CD8-positive, alpha-beta memory T cell (primary cell): ENCODE measurements at regions not wholly inside any gene's neighbourhood (a gene's known extent, or its start where the extent isn't known, plus 50 kb on each side); places are given as distances from the start of the nearest gene placed in this dataset.
A peak's percentile ranks its signal among the peaks of the same experiment; 100 is the strongest.

Source experiments
- CTCF ChIA-PET: fragments of 350-600 bp; sonication (Branson Sonifier 250); formaldehyde crosslinking; loops from one replicate; lab custom pipeline; 2021; ENCODE audit warnings: antibody characterized with exemption; lab: Charles Lee
- POLR2A ChIA-PET: fragments of 350-600 bp; sonication (Branson Sonifier 250); formaldehyde crosslinking; loops from one replicate; lab custom pipeline; 2021; ENCODE audit warnings: antibody characterized with exemption; lab: Charles Lee
- DNase-seq, 5 donors: peaks; one replicate each; pipeline versions ENCODE4 v3.0.0 to v3.0.0-alpha.2; 2020 to 2022; ENCODE audit warnings: mixed read lengths in 1 of 5
- H3K27ac ChIP-seq: one replicate; pipeline ENCODE4 v1.7.0; 2013; ENCODE audit warnings: low read depth, mild to moderate bottlenecking, low read length, moderate library complexity
- H3K27me3 ChIP-seq: 2 replicates; pipeline ENCODE4 v1.7.0; 2013; ENCODE audit warnings: low read length, mild to moderate bottlenecking; ENCODE audit not compliant: insufficient read depth, poor library complexity, severe bottlenecking
- H3K36me3 ChIP-seq: 2 replicates; pipeline ENCODE4 v1.7.0; 2013; ENCODE audit warnings: mild to moderate bottlenecking, low read length, moderate library complexity; ENCODE audit not compliant: insufficient read depth
- H3K4me1 ChIP-seq: 2 replicates; pipeline ENCODE4 v1.7.0; 2013; ENCODE audit warnings: mild to moderate bottlenecking, low read length, moderate library complexity; ENCODE audit not compliant: insufficient read depth
- H3K4me3 ChIP-seq: 2 replicates; pipeline ENCODE4 v1.7.0; 2013; ENCODE audit warnings: mild to moderate bottlenecking, low read length
- H3K9me3 ChIP-seq: 2 replicates; pipeline ENCODE4 v1.7.0; 2013; ENCODE audit warnings: mild to moderate bottlenecking, low read length
- H3K27ac Mint-ChIP-seq, 8 donors: one replicate each; pipeline ENCODE4 v1.8.0; 2020 to 2021; ENCODE audit warnings: mixed read lengths in 8 of 8, mild to moderate bottlenecking in 6 of 8, inconsistent platforms in 3 of 8, moderate library complexity in 3 of 8
- H3K27me3 Mint-ChIP-seq, 2 donors: one replicate each; pipeline ENCODE4 v1.8.0; 2020 to 2021; ENCODE audit warnings: mixed read lengths in 2 of 2, mild to moderate bottlenecking in 1 of 2, moderate library complexity in 1 of 2
- H3K36me3 Mint-ChIP-seq, 3 donors: one replicate each; pipeline ENCODE4 v1.8.0; 2020 to 2021; ENCODE audit warnings: mixed read lengths in 3 of 3, inconsistent platforms in 1 of 3, mild to moderate bottlenecking in 1 of 3
- H3K4me1 Mint-ChIP-seq, 3 donors: one replicate each; pipeline ENCODE4 v1.8.0; 2020 to 2021; ENCODE audit warnings: mixed read lengths in 3 of 3, inconsistent platforms in 1 of 3, mild to moderate bottlenecking in 1 of 3
- H3K4me3 Mint-ChIP-seq, 7 donors: one replicate each; pipeline ENCODE4 v1.8.0; 2020 to 2021; ENCODE audit warnings: mixed read lengths in 7 of 7, mild to moderate bottlenecking in 6 of 7, moderate library complexity in 4 of 7, inconsistent platforms in 2 of 7
- H3K9me3 Mint-ChIP-seq, 5 donors: one replicate each; pipeline ENCODE4 v1.8.0; 2020 to 2022; ENCODE audit warnings: mixed read lengths in 5 of 5, mild to moderate bottlenecking in 3 of 5, moderate library complexity in 2 of 5, inconsistent platforms in 1 of 5

DNA sequence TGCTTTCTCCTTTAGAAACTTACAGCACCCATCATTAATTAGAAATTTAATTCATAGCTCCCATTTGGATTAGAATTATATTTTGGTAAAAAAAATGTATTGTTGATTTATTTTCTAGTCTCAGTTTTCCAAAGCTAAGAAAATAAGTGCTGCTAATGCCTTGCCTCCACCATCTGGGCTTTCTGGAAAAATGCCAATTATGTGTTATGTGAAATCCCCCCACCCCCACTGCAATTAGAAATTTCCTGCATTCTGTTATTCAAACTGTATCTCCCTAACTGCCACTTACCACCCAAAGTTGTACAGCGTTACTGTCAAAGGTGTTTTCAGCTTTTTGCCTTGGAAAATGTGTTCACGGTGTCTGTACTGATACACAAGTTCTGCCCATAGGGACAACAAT, 617.2 kb upstream of the UBE2E2 start:
- H3K27me3 ChIP-seq, result no peaks in the 10 kb centered on the region
- H3K4me3 Mint-ChIP-seq, result no peak overlapping the region
- no peaks in the 10 kb centered on the region for H3K4me1 Mint-ChIP-seq
- no peaks in the 10 kb centered on the region for H3K27me3 Mint-ChIP-seq
- no peaks in the 10 kb centered on the region for H3K36me3 ChIP-seq
- no peak overlapping the region for H3K27ac ChIP-seq
- no peak overlapping the region for H3K4me3 ChIP-seq
- DNase-seq, result no peak
- no peak overlapping the region for H3K27ac Mint-ChIP-seq
- no peaks in the 10 kb centered on the region for H3K4me1 ChIP-seq
- no peaks in the 10 kb centered on the region for H3K36me3 Mint-ChIP-seq
- H3K9me3 Mint-ChIP-seq, result peaks cover 2 to 13% (median 3%) of the 10 kb centered on the region in 5 donors
- H3K9me3 ChIP-seq, result no peaks in the 10 kb centered on the region
- POLR2A ChIA-PET, result no interaction called here
- CTCF ChIA-PET, result no interaction called here

DNA sequence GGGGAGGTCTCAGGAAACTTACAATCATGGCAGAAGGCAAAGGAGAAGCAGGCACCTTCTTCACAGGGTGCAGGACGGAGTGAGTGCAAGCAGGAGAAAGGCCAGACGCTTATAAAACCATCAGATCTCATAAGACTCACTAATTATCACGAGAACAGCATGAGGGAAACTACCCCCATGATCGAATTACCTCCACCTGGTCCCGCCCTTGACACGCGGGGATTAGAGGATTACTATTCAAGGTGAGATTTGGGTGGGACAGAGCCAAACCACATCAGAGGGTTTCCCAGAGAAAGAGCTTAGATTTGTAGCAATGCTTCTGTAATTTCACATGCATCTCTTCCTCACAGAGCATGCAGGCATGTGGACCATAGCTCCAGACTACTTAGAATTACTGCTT, 615.7 kb upstream of the UBE2E2 start:
- no peak overlapping the region for H3K27ac ChIP-seq
- H3K27me3 Mint-ChIP-seq, result no peaks in the 10 kb centered on the region
- ChIA-PET CTCF (no interaction called here), POLR2A (no interaction called here)
- no peak overlapping the region for H3K4me3 ChIP-seq
- H3K27me3 ChIP-seq, result no peaks in the 10 kb centered on the region
- no peak overlapping the region for H3K4me3 Mint-ChIP-seq
- H3K4me1 ChIP-seq, result no peaks in the 10 kb centered on the region
- no peak overlapping the region for H3K27ac Mint-ChIP-seq
- DNase-seq, result no peak
- H3K4me1 Mint-ChIP-seq, result no peaks in the 10 kb centered on the region
- H3K9me3 Mint-ChIP-seq, result peaks cover 2 to 17% (median 3%) of the 10 kb centered on the region in 5 donors
- H3K36me3 ChIP-seq, result no peaks in the 10 kb centered on the region
- no peaks in the 10 kb centered on the region for H3K36me3 Mint-ChIP-seq
- H3K9me3 ChIP-seq, result no peaks in the 10 kb centered on the region

DNA sequence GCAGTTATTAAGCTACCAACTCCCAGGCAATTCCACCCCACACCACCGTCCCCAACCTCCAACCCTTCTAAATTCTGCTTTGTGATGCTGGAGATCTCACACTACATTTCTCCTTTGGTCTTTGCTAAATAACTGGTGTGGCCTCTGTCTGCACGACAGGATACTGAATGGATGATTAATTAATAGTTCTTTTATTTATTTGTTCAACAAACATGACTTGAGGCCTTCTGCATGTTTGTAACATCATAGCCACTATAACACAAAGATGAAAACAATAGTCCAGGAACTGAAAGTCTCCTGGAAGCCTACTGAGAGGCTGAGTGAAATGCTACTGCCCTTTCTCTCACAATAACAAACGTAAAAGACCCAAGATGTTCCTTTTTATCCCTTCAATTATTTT, 609.5 kb upstream of the UBE2E2 start:
- Mint-ChIP-seq H3K9me3 (peaks cover 6 to 35% (median 11%) of the 10 kb centered on the region in 5 donors), H3K27ac (no peak overlapping the region)
- DNase-seq, result no peak

DNA sequence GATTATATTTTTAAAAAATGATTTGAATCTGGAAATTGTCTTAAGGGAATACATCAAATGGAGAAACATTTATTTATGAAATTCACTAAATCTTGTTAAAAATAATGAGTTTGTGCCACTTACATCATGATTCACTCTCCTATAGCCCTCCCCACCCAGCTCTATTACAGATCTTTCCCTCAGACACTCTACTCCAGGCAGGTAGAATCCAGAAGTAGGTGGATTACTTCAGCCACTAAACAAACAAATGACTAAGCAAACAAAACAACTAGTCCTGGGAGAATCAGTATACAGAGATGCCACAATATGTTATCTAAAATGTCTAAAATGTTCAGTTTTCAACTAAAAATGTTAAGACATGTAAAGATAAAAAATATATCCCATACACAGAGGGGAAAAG, 608.1 kb upstream of the UBE2E2 start:
- DNase-seq, result no peak
- Mint-ChIP-seq H3K36me3 (no peaks in the 10 kb centered on the region), H3K4me3 (no peak overlapping the region), H3K27me3 (no peaks in the 10 kb centered on the region), H3K4me1 (no peaks in the 10 kb centered on the region), H3K9me3 (peaks cover 6 to 35% (median 8%) of the 10 kb centered on the region in 5 donors), H3K27ac (no peak overlapping the region)
- Histone ChIP-seq H3K4me1 (no peaks in the 10 kb centered on the region), H3K27me3 (no peaks in the 10 kb centered on the region), H3K36me3 (no peaks in the 10 kb centered on the region), H3K9me3 (no peaks in the 10 kb centered on the region), H3K27ac (no peak overlapping the region), H3K4me3 (no peak overlapping the region)
- ChIA-PET CTCF (no interaction called here), POLR2A (no interaction called here)

More for the DNA sequence above, 609.5 kb upstream of the UBE2E2 start:
- Mint-ChIP-seq H3K36me3 (no peaks in the 10 kb centered on the region), H3K4me1 (no peaks in the 10 kb centered on the region), H3K27me3 (no peaks in the 10 kb centered on the region), H3K4me3 (no peak overlapping the region)
- no peaks in the 10 kb centered on the region for H3K36me3 ChIP-seq
- POLR2A ChIA-PET, result no interaction called here
- H3K9me3 ChIP-seq, result no peaks in the 10 kb centered on the region
- no peaks in the 10 kb centered on the region for H3K4me1 ChIP-seq
- H3K27me3 ChIP-seq, result no peaks in the 10 kb centered on the region
- no peak overlapping the region for H3K27ac ChIP-seq
- CTCF ChIA-PET, result no interaction called here
- no peak overlapping the region for H3K4me3 ChIP-seq

DNA sequence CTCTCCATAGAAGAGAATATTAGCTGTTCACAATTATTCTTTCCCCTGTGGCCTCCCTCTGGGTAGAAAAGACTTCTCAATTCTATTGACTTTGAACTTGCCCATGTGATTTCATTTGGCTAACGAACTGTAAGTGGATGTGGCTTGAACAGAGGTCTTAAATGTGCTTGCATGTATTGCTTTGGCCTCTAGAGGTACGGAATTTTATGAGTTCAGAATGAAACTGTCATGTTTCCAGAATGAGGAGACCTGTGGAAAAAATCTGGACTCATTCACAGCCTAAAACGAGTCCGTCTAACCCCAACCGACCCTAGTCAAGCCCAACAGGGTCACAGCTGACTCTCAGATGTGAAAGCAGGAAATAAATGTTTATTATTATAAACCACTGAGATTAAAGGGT, 596.7 kb upstream of the UBE2E2 start:
- H3K27ac Mint-ChIP-seq, result no peak overlapping the region
- H3K4me3 ChIP-seq, result no peak overlapping the region
- POLR2A ChIA-PET, result no interaction called here

DNA sequence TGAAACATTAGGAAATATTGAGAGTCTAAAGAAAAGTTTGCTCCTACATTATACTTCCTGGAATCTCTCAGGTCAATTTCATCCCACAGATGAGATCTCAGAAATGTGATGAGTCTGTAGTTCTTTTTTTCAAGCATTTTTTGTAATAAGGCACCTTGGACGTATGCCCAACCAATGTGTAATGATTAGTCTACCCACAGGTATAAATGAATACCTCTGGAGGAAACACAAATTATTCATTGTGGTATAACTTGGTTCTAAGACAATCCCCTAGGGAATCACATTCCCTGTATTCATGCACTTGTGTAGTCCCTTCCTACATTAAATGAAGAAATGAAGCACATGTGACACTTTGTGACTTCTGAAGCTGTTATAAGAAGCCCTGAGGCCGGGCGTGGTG, 596.2 kb upstream of the UBE2E2 start:
- Histone ChIP-seq H3K27ac (no peak overlapping the region), H3K36me3 (no peaks in the 10 kb centered on the region), H3K4me3 (no peak overlapping the region), H3K9me3 (no peaks in the 10 kb centered on the region), H3K4me1 (no peaks in the 10 kb centered on the region), H3K27me3 (no peaks in the 10 kb centered on the region)
- POLR2A ChIA-PET, result no interaction called here
- H3K9me3 Mint-ChIP-seq, result peaks cover under 1 to 11% (median 6%) of the 10 kb centered on the region in 5 donors
- CTCF ChIA-PET, result no interaction called here
- no peaks in the 10 kb centered on the region for H3K36me3 Mint-ChIP-seq
- no peaks in the 10 kb centered on the region for H3K4me1 Mint-ChIP-seq
- no peak for DNase-seq
- H3K27ac Mint-ChIP-seq, result no peak overlapping the region
- H3K27me3 Mint-ChIP-seq, result no peaks in the 10 kb centered on the region
- H3K4me3 Mint-ChIP-seq, result no peak overlapping the region

More for the DNA sequence above, 596.7 kb upstream of the UBE2E2 start:
- Mint-ChIP-seq H3K4me1 (no peaks in the 10 kb centered on the region), H3K9me3 (peaks cover 0 to 14% (median 6%) of the 10 kb centered on the region in 5 donors), H3K27me3 (no peaks in the 10 kb centered on the region), H3K4me3 (no peak overlapping the region), H3K36me3 (no peaks in the 10 kb centered on the region)
- Histone ChIP-seq H3K27me3 (no peaks in the 10 kb centered on the region), H3K4me1 (no peaks in the 10 kb centered on the region), H3K36me3 (no peaks in the 10 kb centered on the region), H3K9me3 (no peaks in the 10 kb centered on the region), H3K27ac (no peak overlapping the region)
- CTCF ChIA-PET, result no interaction called here
- no peak for DNase-seq

DNA sequence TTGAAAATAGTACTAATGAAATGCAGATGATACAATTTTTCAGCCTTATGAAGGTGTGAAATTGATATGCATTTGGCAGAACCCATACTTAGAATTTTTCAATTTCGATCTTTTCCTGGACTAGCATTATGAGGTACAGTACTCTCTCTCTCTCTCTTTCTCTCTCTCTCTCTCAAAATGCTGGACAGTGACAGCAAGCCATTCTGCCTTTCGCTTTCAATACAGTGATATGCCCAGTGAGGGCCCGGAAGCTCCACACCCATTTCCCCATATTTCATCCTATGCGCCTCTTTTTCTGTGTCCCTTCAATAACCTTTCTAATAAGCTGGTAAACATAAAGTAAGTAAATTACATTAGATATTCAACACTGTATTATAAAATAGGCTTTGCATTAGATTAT, 595.0 kb upstream of the UBE2E2 start:
- Histone ChIP-seq H3K27me3 (no peaks in the 10 kb centered on the region), H3K4me3 (no peak overlapping the region), H3K9me3 (no peaks in the 10 kb centered on the region), H3K36me3 (no peaks in the 10 kb centered on the region), H3K27ac (no peak overlapping the region), H3K4me1 (no peaks in the 10 kb centered on the region)
- Mint-ChIP-seq H3K9me3 (peaks cover 2 to 11% (median 6%) of the 10 kb centered on the region in 5 donors), H3K4me1 (no peaks in the 10 kb centered on the region), H3K27me3 (no peaks in the 10 kb centered on the region), H3K27ac (no peak overlapping the region), H3K36me3 (no peaks in the 10 kb centered on the region), H3K4me3 (peak overlapping the region in 1 of 7 donors; percentile 66)
- ChIA-PET CTCF (no interaction called here), POLR2A (no interaction called here)
- no peak for DNase-seq

DNA sequence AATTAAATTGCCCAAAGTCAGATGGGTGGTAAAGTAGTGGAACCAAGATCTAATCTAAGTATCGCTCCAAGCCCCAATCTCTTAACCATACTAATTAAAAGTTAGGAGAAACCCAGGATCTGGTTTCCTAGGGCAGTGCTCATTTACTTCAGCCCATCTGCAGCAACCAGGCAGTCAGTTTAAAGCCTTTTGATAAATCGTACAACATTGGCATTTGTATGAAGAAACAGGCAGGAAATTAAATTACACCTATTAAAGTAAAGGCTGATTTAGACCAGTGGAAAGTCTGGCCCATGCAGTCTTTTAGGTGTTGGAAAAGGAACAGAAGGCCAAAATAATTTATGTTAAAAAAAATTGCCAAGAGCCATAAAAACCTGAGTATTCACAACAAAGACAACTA, 594.4 kb upstream of the UBE2E2 start:
- CTCF ChIA-PET, result no interaction called here
- no peak overlapping the region for H3K4me3 ChIP-seq
- H3K4me3 Mint-ChIP-seq, result no peak overlapping the region
- H3K4me1 Mint-ChIP-seq, result no peaks in the 10 kb centered on the region
- peaks cover 2 to 11% (median 6%) of the 10 kb centered on the region in 5 donors for H3K9me3 Mint-ChIP-seq
- no peaks in the 10 kb centered on the region for H3K27me3 Mint-ChIP-seq
- no peaks in the 10 kb centered on the region for H3K9me3 ChIP-seq
- no peaks in the 10 kb centered on the region for H3K36me3 ChIP-seq
- POLR2A ChIA-PET, result no interaction called here
- H3K27me3 ChIP-seq, result no peaks in the 10 kb centered on the region
- H3K36me3 Mint-ChIP-seq, result no peaks in the 10 kb centered on the region
- no peak overlapping the region for H3K27ac ChIP-seq
- no peaks in the 10 kb centered on the region for H3K4me1 ChIP-seq
- H3K27ac Mint-ChIP-seq, result no peak overlapping the region
- no peak for DNase-seq

DNA sequence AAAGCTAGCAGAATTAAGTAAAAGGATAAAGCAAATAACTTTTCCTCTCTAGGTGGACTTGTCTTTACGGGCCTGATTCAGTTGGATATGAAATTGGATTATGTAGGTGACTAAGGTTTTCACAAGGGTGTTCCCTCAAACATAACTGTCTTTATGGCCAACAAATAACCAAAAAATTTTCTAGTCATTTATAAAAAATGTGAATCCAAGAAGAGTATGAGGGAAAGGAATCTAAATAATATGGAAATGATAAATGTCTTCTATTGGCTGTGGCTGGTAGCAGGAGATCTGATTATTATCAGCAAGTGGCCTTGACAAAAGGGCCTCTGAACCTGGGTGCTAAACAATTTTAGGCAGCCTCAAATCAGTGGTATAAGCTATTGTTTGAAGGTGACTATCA, 594.0 kb upstream of the UBE2E2 start:
- H3K36me3 Mint-ChIP-seq, result no peaks in the 10 kb centered on the region
- no peak for DNase-seq
- Histone ChIP-seq H3K9me3 (no peaks in the 10 kb centered on the region), H3K36me3 (no peaks in the 10 kb centered on the region), H3K27ac (no peak overlapping the region), H3K4me1 (no peaks in the 10 kb centered on the region), H3K4me3 (no peak overlapping the region), H3K27me3 (no peaks in the 10 kb centered on the region)
- no peak overlapping the region for H3K27ac Mint-ChIP-seq
- peaks cover 2 to 11% (median 6%) of the 10 kb centered on the region in 5 donors for H3K9me3 Mint-ChIP-seq
- ChIA-PET CTCF (no interaction called here), POLR2A (no interaction called here)
- no peak overlapping the region for H3K4me3 Mint-ChIP-seq
- no peaks in the 10 kb centered on the region for H3K27me3 Mint-ChIP-seq
- no peaks in the 10 kb centered on the region for H3K4me1 Mint-ChIP-seq
